Activated T-cell treated with anti-CD3 and anti-CD28 coated beads for 48 hours (primary cell): ENCODE measurements at regions not wholly inside any gene's neighbourhood (a gene's known extent, or its start where the extent isn't known, plus 50 kb on each side); places are given as distances from the start of the nearest gene placed in this dataset.
"Not testable (repeated sequence)": the region's sequence is repeated elsewhere in the genome, so short reads cannot be mapped to it uniquely, and the experiment has no call there.

Experiments used
- DNase-seq: peaks from one replicate; pipeline ENCODE4 v3.0.0-alpha.2; 2020; ENCODE audit warnings: low read depth

- DNase-seq = no peak
Observed at GRCh38 chr11:24163146-24163545, 333.7 kb upstream of the LUZP2 start.

GRCh38 chr11:24163841-24164240, 333.0 kb upstream of the LUZP2 start:
- no peak for DNase-seq

GRCh38 chr11:24171869-24172268, 325.0 kb upstream of the LUZP2 start:
- no peak for DNase-seq

GRCh38 chr11:24181395-24182047, 315.3 kb upstream of the LUZP2 start:
- DNase-seq = no peak

DNA sequence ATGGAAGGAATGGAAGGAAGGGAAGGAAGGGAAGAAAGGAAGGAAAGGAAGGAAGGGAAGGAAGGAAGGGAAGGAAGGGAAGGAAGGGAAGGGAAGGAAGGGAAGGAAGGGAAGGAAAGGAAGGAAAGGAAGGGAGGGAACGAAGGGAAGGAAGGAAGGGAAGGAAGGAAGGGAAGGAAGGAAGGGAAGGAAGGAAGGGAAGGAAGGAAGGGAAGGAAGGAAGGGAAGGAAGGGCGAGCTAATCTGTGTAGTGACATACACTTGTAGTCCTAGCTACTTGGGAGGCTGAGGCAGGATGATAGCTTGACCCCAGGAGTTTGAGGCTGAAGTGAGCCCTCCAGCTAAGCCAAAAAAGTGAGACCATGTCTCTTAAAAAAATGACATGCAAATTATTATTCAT, 311.3 kb upstream of the LUZP2 start:
- DNase-seq = not testable (repeated sequence)

GRCh38 chr11:24196733-24197132, 300.1 kb upstream of the LUZP2 start:
- no peak for DNase-seq

DNA sequence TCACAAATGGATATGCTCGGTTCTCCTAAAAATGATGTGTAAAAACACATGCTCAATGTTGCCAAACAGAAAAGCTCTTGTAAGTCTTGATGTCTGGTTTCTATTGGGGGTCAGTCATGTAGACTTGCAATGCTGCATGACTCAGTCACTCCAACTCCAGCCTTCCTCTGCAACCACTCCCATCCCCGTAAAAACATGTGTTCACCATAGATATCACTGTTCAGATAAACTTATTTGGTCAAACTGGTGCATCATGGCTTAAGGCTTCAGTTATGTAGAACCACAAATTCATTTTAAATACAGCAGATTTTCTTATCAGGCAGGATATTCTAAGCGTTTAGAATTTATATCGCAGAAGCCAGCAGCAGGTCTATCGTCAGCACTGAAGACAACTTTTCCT, 298.4 kb upstream of the LUZP2 start:
- DNase-seq = no peak

DNA sequence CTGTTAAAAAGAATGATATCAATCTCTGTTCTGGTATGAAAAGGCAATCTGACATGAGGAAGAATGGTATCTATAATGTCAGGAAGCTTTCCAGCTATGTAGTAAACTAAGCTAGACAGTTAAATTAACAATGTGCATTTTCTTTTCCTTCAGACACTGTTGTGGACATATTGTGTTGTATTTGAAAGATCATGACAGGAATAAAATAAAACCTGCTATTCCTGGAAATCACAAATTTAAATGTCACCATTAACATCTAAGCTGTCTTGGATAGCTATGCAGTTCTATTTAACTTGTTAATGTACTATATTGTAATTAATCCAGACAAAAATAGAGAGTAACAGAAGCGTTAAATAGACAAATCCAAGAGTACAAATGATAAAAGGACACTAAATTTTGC, 297.4 kb upstream of the LUZP2 start:
- no peak for DNase-seq

- no peak for DNase-seq
Observed at GRCh38 chr11:24206030-24206429, 290.8 kb upstream of the LUZP2 start.

DNA sequence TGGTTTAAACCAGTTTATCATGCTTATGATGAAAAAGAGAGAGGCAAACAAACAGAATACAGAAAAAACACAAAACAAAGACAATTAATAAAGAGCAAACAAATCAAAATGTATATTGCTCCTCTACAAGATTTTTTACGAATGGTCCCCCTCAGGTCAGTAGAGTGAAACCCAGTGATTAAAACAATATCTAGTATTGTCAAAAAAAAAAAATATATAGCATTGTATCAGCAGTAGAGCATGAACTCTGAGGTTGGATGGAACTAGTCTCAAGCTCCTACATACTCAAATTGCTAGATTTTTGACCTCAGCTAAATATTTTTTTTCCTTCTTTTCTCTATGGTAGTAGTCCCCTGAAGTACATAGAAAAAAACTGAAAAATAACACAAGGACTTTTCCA, 290.3 kb upstream of the LUZP2 start:
- no peak for DNase-seq

- DNase-seq = no peak
Observed at GRCh38 chr11:24216488-24216887, 280.4 kb upstream of the LUZP2 start.

GRCh38 chr11:24217319-24217718, 279.5 kb upstream of the LUZP2 start:
- DNase-seq = not testable (repeated sequence)

GRCh38 chr11:24225501-24225900, 271.4 kb upstream of the LUZP2 start:
- no peak for DNase-seq

DNA sequence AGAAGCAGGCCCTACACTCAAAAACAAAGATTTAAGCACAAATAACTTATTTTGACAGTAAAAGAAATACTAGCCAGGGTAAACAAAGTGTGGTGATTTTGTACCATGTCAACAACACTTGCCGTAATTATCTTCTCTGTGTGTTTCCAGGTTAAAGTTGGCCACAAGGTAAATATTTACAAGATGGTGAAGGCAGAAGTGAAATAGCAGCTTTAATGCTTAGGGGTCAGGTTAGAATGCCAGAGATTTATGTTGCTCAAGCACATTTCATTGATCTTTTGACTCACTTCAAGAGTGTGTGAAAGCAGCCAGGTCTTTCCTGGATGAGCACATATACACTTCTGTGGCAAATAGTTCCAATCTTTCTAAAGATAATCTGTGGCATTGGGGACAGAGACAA, 270.2 kb upstream of the LUZP2 start:
- no peak for DNase-seq

GRCh38 chr11:24233041-24233440, 263.8 kb upstream of the LUZP2 start:
- DNase-seq = no peak

DNA sequence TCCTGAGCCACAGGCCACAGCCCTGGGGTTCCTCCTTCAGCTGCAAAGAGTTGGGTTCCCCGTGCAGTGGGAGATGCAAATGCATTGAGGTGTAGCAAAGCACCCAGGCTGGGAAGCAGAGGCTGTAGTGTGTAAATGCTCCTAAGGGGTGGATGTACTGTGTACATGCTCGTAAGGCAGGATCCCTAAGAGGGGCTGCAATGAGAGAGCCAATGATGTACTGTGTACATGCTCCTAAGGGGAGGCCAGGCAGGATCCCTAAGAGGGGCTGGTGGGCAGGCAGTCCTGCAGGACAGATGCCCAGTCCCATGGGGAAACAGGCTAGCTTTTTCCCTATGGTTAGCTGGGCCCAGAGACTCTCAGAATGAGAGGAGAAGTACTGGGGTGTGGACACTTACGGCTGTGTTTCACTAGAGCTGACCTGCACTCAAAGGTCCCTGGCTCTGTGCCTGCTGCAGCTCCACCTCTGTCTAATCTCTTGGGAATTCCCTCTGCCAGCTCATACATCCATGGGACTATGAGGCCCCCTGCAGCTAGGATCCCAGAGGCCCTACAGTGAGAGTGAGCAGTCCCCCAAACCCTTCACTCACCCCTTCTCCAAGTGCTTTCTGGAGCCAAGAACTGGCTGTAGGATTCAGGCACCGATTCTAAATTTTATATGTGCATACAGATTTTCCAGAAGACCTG, 261.9 kb upstream of the LUZP2 start:
- DNase-seq = no peak

DNA sequence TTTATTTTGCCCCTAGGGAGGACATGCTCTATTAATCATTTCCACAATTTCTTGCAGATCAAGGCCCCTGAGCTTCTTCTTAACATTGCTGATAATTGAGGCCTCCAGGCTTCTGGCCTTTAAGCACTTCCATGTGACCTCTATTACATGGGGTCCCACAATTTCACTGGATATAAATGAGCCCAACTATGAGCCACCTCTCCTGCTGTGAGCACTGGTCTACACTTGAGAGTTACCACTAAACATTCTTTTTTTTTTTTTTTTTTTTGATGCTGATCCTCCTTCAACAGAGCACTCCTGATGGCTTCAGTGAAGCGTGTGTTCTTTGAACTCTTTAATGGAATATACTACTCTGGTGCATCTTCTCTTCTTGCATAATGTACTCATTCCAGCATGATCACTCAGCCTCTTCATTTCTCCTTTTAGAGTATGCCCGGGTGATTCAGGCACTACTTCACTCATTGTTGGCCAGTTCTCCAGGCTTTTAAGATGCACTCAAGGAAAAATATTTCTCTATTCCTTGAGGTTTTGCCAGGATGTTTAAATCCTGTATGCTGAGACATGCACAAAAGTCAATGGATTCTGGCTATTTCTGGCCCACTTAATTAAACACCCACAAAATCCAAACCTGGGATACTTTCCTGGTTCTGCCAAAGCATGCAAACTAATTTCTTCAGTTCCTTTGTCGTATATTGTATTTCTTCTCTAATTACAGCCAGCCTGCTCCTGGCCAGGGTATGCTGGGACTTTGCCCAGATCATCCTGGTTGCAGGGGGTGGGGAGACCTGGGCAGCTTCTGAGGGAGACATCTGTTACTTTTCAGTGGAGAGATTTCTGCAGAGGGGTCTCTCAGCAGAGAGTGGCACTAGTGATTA, 257.8 kb upstream of the LUZP2 start:
- no peak for DNase-seq

GRCh38 chr11:24239930-24240329, 256.9 kb upstream of the LUZP2 start:
- DNase-seq = no peak

GRCh38 chr11:24240496-24241175, 256.2 kb upstream of the LUZP2 start:
- no peak for DNase-seq

DNA sequence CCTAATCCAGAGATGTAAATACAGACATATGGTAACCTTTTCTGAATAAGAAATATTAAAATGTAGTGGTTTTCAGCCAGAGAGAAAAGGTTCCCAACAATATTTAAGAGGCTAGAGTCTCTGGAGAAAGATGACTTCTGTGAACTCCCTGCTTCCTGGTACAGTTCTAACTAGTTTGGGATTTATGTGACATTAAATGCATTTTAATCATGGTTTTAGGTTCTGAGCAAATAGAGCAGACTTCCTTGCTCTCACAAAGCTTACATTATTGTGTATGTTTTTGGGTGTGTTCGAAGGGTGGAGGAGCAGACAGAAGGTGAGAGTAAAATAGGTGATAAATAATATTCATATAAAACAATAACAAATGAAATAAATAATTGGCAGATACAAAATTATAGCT, 250.1 kb upstream of the LUZP2 start:
- DNase-seq = no peak

DNA sequence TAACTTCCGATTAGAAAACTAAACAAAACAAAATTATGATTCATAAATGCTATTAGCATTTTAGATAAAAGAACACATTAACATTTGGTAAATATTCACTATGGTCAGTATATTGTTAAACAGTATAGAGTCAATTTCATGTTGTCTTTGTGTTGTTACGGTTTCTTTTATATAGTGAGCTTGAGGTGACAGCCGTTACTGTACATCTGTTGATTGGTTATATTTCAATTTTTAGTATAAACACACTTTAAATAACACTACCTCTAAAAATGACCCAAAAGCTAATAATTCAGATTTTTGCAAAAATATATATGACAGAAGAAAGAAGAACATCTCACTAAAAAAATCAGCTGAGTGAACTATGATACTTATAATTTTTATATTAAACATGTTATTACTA, 249.0 kb upstream of the LUZP2 start:
- no peak for DNase-seq

- no peak for DNase-seq
Observed at GRCh38 chr11:24249921-24250320, 246.9 kb upstream of the LUZP2 start.
